Caco-2 (cell line): ENCODE measurements at regions not wholly inside any gene's neighbourhood (a gene's known extent, or its start where the extent isn't known, plus 50 kb on each side); places are given as distances from the start of the nearest gene placed in this dataset.
"Not testable (repeated sequence)": the region's sequence is repeated elsewhere in the genome, so short reads cannot be mapped to it uniquely, and the experiment has no call there.

Experiments
- BruUV-seq: library from RNA; stranded (reverse); fragments of 400-500 nt; replicated peaks from 2 replicates; lab custom pipeline; 2021; lab: Mats Ljungman, UMichigan
- CTCF ChIA-PET: fragments of 300-600 bp; sonication (Branson Sonifier 250); formaldehyde crosslinking; loops from one replicate; lab custom pipeline; 2022; ENCODE audit warnings: antibody characterized with exemption; lab: Charles Lee
- POLR2A ChIA-PET: fragments of 300-600 bp; sonication (Branson Sonifier 250); formaldehyde crosslinking; loops from one replicate; lab custom pipeline; 2022; ENCODE audit warnings: antibody characterized with exemption; lab: Charles Lee
- DNase-seq, 2 experiments: peaks; one replicate each; pipeline versions ENCODE4 v3.0.0 to v3.0.0-alpha.2; 2020 to 2022
- H3K27me3 ChIP-seq: replicated peaks from 2 replicates; pipeline ENCODE4 v1.6.0; 2011; ENCODE audit warnings: low read length; ENCODE audit not compliant: control insufficient read depth, insufficient read depth
- H3K36me3 ChIP-seq: 2 replicates; pipeline ENCODE4 v1.5.1; 2011; ENCODE audit warnings: low read length; ENCODE audit not compliant: control insufficient read depth, insufficient read depth
- H3K4me1 ChIP-seq: fragments of 250-450 bp; sonication (Bioruptor Pico); 2 replicates; pipeline ENCODE4 v1.5.1; 2020; ENCODE audit warnings: mild to moderate bottlenecking
- H3K4me3 ChIP-seq: 2 replicates; pipeline ENCODE4 v1.5.1; 2011; ENCODE audit warnings: low read depth, mild to moderate bottlenecking, control low read depth, low read length
- H3K9me3 ChIP-seq: fragments of 250-450 bp; sonication (Bioruptor Pico); 2 replicates; pipeline ENCODE4 v1.5.1; 2020; ENCODE audit warnings: mild to moderate bottlenecking, moderate library complexity
- H3K27ac Mint-ChIP-seq: one replicate; pipeline ENCODE4 v1.8.0; 2022; ENCODE audit warnings: mixed read lengths; ENCODE audit not compliant: unreplicated experiment
- H3K27me3 Mint-ChIP-seq: one replicate; pipeline ENCODE4 v1.8.0; 2022; ENCODE audit warnings: mixed read lengths; ENCODE audit not compliant: insufficient read depth, unreplicated experiment
- H3K36me3 Mint-ChIP-seq: one replicate; pipeline ENCODE4 v1.8.0; 2022; ENCODE audit warnings: mild to moderate bottlenecking, mixed read lengths; ENCODE audit not compliant: insufficient read depth, unreplicated experiment
- H3K4me1 Mint-ChIP-seq: one replicate; pipeline ENCODE4 v1.8.0; 2022; ENCODE audit warnings: low read depth, mixed read lengths; ENCODE audit not compliant: unreplicated experiment
- H3K4me3 Mint-ChIP-seq: one replicate; pipeline ENCODE4 v1.8.0; 2022; ENCODE audit warnings: mild to moderate bottlenecking, moderate library complexity, mixed read lengths; ENCODE audit not compliant: unreplicated experiment
- H3K9me3 Mint-ChIP-seq: one replicate; pipeline ENCODE4 v1.8.0; 2022; ENCODE audit warnings: mixed read lengths; ENCODE audit not compliant: unreplicated experiment
- intact Hi-C: fragments of 100-400 bp; cut with micrococcal nuclease; formaldehyde crosslinking; loops from one replicate; pipeline ENCODE4 v1.10.0; 2022; ENCODE audit not compliant: unreplicated experiment
- TF ChIP-seq, protein P1 (sequence below), 2 experiments: fragments of 200-600 bp in 1 of 2; IDR thresholded peaks; 1 replicate in 1 of 2; 2 replicates in 1 of 2; pipeline versions ENCODE4 v1.5.1 to v1.8.0; 2011 to 2022; ENCODE audit warnings: antibody characterized with exemption in 1 of 2, control low read depth in 1 of 2, inconsistent platforms in 1 of 2, low read depth in 1 of 2, low read length in 1 of 2, mild to moderate bottlenecking in 1 of 2, moderate library complexity in 1 of 2; ENCODE audit not compliant: insufficient read depth in 1 of 2, severe bottlenecking in 1 of 2, unreplicated experiment in 1 of 2

DNA sequence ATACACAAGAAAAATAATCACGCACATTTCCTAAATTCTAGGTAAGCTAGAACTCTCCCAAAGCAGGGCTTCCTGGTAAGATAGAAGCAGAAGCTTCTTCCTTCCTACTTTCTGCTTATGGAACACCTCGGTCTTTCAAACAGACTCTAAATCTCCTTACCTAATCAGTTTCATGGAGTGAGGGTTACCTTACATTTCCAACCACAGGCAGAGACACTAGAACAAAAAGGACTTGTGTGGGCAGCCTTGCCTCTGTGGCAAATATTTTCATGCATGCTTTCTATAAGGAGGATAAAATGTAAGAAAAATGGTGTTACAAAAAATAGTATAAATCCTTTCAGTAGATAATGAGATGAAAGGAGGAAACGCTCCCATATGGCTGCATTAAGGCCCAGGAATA is 386.3 kb upstream of the SMIM30 start:
- DNase-seq = no peak
- H3K9me3 ChIP-seq = no peaks in the 10 kb centered on the region
- CTCF ChIA-PET = no interaction called here
- no peaks in the 10 kb centered on the region for H3K27me3 ChIP-seq
- no peaks in the 10 kb centered on the region for H3K36me3 ChIP-seq
- POLR2A ChIA-PET = no interaction called here
- Mint-ChIP-seq H3K36me3 (no peaks in the 10 kb centered on the region), H3K27ac (no peak overlapping the region), H3K4me1 (no peaks in the 10 kb centered on the region), H3K4me3 (no peak overlapping the region), H3K9me3 (no peaks in the 10 kb centered on the region), H3K27me3 (no peaks in the 10 kb centered on the region)
- H3K4me3 ChIP-seq = no peak overlapping the region
- intact Hi-C loops = no loop called here
- BruUV-seq = no TSS peak
- TF ChIP-seq, protein P1, sequence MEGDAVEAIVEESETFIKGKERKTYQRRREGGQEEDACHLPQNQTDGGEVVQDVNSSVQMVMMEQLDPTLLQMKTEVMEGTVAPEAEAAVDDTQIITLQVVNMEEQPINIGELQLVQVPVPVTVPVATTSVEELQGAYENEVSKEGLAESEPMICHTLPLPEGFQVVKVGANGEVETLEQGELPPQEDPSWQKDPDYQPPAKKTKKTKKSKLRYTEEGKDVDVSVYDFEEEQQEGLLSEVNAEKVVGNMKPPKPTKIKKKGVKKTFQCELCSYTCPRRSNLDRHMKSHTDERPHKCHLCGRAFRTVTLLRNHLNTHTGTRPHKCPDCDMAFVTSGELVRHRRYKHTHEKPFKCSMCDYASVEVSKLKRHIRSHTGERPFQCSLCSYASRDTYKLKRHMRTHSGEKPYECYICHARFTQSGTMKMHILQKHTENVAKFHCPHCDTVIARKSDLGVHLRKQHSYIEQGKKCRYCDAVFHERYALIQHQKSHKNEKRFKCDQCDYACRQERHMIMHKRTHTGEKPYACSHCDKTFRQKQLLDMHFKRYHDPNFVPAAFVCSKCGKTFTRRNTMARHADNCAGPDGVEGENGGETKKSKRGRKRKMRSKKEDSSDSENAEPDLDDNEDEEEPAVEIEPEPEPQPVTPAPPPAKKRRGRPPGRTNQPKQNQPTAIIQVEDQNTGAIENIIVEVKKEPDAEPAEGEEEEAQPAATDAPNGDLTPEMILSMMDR (IDR thresholded peaks at IDR 0.05; ENCODE audit: insufficient read depth in 1 of 2, low read depth in 1 of 2, low read length in 1 of 2, severe bottlenecking in 1 of 2, unreplicated experiment in 1 of 2) = no peak
- no peaks in the 10 kb centered on the region for H3K4me1 ChIP-seq

DNA sequence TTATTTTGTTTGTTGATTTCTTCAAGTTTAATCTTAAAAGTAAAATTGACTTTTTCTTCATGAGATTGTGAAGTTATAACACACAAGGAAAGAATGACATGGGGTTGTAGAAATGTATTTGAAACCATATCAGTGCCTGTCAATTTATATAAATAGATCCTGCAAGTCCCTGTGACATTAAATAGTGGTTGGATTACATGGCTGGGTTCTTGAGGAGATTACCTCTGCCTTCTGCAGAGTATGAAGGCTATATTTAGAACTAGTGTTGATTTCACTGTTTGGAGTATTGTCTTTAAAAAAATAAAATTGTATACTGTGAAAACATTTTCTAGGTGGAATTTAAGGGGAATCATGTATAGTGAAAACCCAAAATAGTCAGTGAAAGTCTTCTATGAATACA is 385.8 kb upstream of the SMIM30 start:
- H3K27ac Mint-ChIP-seq = no peak overlapping the region
- no peaks in the 10 kb centered on the region for H3K36me3 Mint-ChIP-seq
- Histone ChIP-seq H3K27me3 (no peaks in the 10 kb centered on the region), H3K4me3 (no peak overlapping the region), H3K9me3 (no peaks in the 10 kb centered on the region), H3K4me1 (no peaks in the 10 kb centered on the region), H3K36me3 (no peaks in the 10 kb centered on the region)
- no peaks in the 10 kb centered on the region for H3K9me3 Mint-ChIP-seq
- no peak for DNase-seq
- ChIA-PET POLR2A (no interaction called here), CTCF (no interaction called here)
- H3K4me1 Mint-ChIP-seq = no peaks in the 10 kb centered on the region
- TF ChIP-seq, protein P1 (IDR thresholded peaks at IDR 0.05; ENCODE audit: insufficient read depth in 1 of 2, low read depth in 1 of 2, low read length in 1 of 2, severe bottlenecking in 1 of 2, unreplicated experiment in 1 of 2) = no peak
- no peak overlapping the region for H3K4me3 Mint-ChIP-seq
- no TSS peak for BruUV-seq
- H3K27me3 Mint-ChIP-seq = no peaks in the 10 kb centered on the region
- intact Hi-C loops = no loop called here

DNA sequence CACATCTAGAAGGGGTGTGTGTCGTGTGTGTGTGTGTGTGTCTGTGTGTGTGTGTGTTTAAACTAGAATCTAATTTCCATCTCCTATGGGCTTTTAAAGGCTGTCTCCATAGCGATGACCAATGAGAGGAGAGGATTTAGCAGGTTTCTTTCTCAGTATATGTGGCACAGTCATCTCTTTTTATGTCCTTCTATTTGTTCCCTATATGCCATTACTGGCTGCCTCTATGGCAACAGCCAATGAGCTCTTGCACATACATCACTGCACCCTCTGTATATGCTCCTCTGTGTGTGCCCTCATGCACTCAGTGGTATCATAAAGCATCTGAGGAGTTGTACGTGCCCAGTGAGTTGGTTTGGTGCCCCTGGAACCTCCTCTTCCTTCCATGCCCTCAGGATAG is 378.2 kb upstream of the SMIM30 start:
- CTCF ChIA-PET, H3K27me3 Mint-ChIP-seq, H3K4me3 ChIP-seq, H3K27ac Mint-ChIP-seq, POLR2A ChIA-PET, H3K9me3 Mint-ChIP-seq, H3K9me3 ChIP-seq, DNase-seq, BruUV-seq, H3K36me3 ChIP-seq, H3K27me3 ChIP-seq, H3K4me1 ChIP-seq, H3K36me3 Mint-ChIP-seq, H3K4me3 Mint-ChIP-seq, intact Hi-C loops, H3K4me1 Mint-ChIP-seq: not testable (repeated sequence)

DNA sequence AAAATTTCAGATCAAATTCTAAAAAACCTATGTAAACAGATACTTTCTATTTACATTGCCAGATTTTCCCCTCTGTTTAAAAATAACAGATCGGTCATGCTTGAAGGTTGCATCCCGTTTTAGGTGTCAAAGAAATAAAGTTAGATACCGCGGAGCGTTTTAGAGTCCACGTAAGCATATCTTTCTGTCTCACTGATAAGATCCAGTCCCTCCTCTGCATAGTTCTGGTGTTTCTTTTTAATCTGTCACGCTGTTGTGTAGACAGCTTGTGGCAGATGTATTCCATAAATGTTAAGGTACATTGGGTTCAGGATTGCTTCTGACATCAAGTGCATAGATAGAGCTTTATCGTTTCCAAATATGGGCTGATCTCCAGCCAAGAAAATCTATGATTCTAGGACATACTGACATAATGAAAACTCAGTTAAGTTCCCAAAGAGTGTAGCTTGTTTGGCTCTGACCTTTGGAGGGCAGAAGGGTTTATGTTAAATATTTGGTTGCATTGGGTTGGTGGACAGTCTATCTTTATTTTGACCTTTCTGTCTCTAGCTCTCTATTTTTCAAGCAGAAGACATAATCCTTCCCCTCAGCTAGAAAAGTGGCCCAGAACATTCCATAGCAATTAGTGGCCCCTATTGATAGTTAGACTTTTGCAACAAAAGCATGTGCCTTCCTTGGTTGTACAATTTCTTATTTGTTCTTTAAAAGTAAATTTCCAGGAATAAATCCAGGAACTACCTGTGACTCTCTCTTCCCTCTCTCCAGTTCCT is 376.6 kb upstream of the SMIM30 start:
- intact Hi-C loops, H3K9me3 ChIP-seq, H3K4me3 ChIP-seq, H3K9me3 Mint-ChIP-seq, POLR2A ChIA-PET, H3K4me3 Mint-ChIP-seq, H3K27me3 ChIP-seq, H3K27me3 Mint-ChIP-seq, H3K4me1 ChIP-seq, H3K36me3 Mint-ChIP-seq, H3K27ac Mint-ChIP-seq, H3K4me1 Mint-ChIP-seq, H3K36me3 ChIP-seq, CTCF ChIA-PET, DNase-seq, BruUV-seq: not testable (repeated sequence)
